ENCODE measurements at regions not wholly inside any gene's neighbourhood (a gene's known extent, or its start where the extent isn't known, plus 50 kb on each side); places are given as distances from the start of the nearest gene placed in this dataset.
"Not testable (repeated sequence)": the region's sequence is repeated elsewhere in the genome, so short reads cannot be mapped to it uniquely, and the experiment has no call there.

DNA sequence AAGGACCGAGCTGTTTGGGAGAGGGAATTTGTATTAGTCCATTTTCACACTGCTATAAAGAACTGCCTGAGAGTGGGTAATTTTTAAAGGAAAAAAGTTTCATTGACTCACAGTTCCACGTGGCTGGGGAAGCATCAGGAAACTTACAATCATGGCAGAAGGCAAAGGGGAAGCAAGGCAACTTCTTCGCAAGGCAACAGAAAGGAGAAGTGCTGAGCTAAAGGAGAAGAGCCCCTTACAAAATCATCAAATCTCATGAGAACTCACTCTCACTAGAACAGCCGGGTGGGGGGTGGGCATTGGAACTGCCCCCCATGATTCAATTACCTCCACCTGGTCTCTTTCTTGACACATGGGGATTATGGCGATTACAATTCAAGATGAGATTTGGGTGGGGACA lies 121.8 kb upstream of the SLC13A1 start:
- DNase-seq = peak; percentile 40 to 51

DNA sequence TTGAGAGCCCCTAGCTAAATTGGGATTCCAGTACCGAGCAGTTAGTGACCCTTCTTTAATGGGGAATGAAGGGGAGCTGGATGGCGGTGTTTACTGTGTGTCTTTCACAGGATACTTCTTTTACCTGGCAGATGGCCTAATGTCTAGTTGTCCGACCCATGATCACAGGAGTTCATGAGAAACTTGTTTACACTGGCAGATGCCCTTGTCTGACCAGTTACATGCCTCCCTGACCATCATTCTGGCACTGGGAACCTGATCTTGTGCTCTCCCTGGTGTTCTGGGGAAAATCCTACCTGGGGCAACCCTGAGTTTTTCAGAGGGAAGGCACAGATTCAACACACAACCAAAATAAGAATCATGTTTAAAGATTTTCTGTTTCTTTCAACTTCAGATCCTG lies 120.1 kb upstream of the SLC13A1 start:
- no peak for DNase-seq

DNA sequence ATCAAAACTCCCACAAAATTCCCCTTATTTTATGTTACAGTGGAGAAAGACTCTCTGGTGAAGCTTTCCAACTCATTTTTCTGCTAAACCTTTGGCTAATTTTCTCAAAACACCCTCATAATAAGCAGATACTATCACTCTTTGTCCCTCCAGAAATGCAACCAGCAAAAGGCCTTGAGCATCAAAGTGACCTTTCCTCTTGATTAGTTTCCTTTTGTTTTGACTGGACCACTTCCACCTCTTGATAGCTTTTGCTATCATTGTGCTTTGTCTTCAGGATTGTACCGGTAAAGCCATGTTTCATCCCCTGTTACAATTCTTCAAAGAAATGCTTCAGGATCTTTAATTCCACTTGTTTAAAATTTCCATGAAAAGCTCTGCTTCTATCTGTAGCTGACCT lies 115.1 kb upstream of the SLC13A1 start:
- no peak for DNase-seq

DNA sequence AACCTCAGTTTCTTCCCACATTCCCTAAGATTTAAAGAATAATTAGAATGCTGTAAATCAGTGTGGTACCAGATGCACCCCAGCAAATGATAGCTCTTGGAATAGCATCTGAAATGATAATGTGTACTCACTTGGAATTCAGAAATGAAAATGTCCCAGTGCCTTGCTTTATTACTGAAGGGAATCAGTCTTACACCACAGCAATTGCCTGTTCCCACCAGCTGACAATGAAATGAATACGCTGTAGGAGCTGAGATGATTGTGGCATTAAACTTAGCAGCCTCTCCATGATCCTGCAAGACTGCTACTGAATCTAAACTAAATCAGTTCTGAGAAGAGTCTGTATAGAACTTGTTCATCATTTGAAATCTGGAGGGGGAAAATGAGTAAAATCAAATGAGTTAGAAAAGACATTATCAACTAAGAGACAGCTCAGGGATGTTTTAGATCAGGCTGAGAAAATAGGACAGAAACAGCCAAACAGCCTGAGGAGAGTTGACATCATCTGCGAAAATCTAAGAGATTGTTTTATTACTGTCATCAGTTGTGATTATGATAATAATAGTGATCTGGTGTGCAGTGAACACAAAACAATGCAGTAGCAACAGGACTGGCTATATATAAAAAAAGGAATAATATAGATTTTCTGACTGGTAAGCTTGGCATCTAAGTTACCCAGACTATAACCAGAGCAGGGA lies 108.6 kb upstream of the SLC13A1 start:
- no peak for DNase-seq

DNA sequence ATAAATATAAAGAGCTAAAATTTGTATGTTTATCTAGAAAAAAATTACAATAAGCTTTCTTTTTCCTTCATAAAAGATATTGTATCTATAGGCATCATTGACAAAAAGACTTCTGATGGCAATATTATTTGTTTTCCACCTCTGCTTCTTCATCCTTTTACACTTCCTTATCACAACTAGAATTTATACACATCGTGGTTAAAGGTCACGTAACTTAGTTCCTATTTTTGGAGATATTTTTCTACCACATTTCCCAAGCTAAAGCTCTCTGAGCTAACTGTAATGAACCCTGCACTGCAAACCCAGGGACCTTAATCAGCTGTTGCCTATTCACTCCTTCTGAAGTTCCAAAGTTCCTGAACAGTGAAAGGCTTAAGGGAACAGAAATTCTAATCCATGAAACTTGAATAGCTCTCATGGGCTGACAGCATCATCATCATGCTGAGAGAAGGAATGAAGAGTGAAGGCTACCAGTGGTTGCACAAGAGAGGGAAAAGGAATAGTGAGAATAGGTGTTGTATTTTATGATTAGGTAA lies 106.1 kb upstream of the SLC13A1 start:
- DNase-seq = peak; percentile 50 to 54

DNA sequence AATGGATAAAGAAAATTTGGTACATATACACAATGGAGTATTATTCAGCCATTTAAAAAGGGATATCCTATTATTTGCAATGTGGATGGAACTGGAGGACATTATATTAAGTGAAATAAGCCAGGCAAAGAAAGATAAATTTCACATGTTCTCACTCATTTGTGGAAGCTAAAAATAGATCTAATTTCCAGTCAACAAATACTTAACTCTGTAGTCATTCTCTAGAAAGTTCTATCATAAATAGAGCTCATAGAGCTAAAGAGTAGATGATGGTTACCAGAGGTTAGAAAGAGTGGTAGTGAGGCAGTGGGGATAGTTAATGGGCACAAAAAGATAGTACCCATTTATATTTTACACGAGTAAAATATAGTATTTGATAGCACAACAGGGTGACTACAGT lies 104.2 kb upstream of the SLC13A1 start:
- no peak for DNase-seq

DNA sequence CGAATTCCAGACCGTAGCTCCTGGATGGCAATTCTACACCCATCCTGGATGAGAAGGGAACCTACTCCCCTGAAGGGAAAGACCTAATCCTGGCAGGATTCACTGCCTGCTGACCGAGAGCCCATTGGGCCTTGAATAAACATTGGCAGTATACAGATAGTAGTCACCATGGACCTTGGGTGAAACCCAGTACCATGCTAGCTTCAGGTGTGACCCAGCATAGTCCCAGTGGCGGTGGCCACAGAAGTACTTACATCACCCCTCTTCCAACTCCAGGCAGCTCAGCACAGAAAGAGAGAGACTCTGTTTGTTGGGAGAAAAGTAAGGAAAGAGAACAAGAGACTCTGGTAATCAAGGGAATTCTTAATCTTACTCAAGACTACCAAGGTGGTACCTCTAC lies 97.2 kb upstream of the SLC13A1 start:
- no peak for DNase-seq

DNA sequence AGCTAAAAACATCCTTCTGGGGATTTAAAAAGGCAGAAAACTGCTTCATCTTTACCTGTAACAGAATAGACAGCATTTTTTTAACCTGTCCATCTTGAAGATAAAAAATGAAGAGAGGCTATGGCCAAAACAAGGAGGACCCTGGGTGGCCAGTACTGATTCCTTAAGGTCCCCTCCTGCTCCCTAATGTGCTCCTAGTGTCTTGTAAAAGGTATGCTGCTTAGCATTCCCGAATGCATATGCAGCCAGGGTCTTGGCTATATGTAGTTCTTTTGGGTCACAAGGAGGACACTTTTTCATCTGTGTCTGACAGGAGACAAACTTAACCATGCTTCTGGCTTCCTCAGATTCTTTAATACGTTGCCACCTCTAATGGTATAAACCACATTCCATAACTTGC lies 93.9 kb upstream of the SLC13A1 start:
- DNase-seq = no peak

DNA sequence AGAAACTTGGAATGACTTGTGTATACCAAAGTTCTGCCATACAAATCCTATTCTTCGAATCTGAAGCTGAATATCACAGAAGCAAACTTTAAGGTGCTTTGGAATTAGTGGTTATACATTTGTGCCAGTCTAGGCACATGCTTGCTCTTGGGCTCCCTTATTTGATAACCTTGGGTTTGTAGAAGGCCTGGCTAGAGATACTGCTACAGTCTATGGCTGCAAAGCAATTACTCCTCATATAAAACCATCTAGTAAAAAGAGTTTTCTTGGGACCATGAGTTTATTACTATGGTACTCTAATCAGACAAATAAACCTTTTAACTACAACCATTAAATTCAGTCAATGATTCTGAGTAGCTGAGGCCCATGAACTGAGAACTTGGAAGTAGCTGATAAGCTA lies 92.5 kb upstream of the SLC13A1 start:
- no peak for DNase-seq

DNA sequence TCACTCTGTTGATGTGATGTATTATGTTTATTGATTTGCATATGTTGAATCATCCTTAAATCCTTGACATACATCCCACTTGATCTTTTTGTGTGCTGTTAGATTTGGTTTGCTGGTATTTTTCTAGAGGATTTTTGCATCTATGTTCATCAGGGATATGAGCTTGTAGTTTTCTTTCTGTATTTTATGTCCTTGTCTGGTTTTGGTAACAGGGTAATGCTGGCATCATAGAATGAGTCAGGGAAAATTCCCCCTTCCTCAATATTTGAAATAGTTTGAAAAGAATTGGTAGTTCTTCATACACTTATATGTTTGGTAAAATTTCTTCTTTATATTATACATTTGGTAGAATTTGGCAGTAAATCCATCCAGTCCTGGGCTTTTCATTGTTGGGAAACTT lies 89.4 kb upstream of the SLC13A1 start:
- no peak for DNase-seq

DNA sequence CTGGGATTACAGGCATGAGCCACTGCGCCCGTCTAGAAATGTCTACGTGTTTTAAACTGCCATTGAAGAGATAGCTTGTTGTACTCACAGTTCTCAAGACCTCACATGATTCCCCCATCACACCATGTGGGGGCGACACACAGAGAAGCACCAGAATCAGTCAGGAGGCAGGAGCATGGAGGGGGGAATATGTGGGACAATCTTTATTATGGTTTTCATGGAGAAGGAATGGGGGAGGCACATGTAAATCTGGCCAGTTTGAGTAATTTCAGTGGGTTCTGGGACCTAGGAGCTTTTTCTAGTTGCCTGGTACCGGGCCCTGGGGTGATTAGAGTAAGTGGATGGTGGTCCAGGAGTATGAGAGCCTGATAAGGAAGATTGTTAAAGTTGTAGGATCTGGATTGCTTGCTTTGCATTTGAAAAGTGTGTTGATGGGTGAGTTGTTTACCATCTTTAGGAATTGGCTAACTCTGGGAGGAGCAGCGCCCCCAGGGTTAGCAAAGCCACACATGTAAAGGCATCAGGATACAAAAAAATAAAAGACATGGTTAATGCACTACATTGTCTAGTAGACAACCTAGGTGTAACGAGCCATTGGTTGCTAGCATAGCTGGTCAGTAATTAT lies 85.4 kb upstream of the SLC13A1 start:
- no peak for DNase-seq

DNA sequence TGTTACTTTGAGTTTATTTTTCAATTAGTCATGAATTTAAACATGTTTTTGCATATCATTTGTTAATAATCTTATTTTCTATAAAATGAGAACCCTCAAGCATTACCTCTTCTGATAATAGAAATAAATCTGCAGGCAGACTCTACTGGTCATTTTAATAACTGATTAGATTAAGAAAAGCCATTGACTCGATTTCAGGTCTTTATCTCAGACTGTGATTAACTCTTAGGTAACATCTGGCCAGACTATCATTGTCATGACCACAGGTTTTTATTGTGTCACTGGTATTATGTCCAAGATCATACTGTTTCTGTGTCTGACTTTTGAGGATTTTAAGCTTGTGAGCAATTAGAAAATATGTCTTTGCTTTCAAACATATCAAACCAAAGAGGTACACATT lies 83.6 kb upstream of the SLC13A1 start:
- DNase-seq = no peak

DNA sequence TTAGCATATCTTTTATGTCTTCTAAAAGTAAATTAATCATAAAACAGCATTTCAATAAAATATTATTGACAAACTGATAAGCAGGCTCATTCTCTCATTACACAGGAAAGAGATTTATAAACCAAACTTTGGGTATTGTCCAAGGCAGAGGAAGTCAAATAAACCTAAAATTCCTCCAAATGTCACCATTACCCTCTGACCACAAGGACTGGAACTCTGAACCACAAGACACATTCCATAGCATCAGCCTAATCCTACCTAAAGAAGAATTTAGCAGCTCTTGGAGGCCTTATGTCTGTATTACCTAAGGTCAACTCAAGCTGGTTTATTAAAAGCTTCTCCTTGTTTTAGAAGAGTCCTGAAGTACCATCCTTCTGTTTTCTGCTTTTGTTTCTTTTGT lies 82.4 kb upstream of the SLC13A1 start:
- DNase-seq = no peak

DNA sequence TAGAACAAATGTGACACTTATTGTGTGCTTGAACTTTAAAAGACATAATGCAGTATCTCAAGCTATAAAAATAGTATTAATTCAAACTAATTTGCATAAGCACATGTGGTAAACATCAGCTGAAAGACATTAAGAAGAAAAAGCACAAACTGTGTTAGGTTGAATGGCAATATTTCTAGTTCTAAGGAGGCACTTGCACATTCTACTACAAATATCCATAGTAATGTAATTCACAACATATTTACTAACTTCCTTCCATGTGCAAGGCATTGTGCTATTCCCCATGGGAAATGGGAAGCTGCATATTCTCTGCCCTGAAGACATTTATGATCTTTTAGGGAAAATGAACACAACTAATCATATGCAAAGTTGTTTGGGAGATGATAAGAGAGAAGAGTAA lies 80.2 kb upstream of the SLC13A1 start:
- no peak for DNase-seq

DNA sequence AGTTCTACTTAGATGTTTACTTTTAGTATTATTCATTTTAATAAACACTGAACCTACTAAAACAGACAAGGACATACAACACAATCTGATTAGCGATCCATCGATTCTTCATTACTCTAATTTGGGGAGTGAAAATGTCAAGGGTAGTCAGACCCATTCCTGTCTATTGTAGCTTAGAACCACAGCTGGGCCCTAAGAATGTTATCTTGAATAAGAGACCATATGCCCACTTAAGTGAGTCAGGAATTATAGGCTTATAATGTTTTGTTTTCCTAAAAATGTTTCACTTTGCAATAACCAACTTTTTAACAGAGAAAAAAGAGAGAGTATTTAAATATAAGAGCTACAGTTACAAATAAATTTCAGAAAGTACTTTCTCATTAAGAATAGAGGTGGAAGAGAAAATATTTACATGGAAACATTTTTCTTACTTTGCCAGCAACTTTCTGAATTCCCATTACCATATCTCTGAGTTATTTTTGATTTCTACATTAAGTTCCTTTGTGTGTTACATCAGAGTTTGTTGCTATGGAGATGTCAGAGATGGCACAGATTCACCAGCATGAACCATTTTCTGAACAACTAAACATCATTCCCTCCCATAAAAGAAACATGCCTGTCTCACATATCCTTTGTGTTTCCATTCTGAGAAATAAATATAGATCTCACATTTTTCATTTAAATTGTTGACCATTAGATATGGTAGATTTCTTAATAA lies 75.4 kb upstream of the SLC13A1 start:
- no peak for DNase-seq

DNA sequence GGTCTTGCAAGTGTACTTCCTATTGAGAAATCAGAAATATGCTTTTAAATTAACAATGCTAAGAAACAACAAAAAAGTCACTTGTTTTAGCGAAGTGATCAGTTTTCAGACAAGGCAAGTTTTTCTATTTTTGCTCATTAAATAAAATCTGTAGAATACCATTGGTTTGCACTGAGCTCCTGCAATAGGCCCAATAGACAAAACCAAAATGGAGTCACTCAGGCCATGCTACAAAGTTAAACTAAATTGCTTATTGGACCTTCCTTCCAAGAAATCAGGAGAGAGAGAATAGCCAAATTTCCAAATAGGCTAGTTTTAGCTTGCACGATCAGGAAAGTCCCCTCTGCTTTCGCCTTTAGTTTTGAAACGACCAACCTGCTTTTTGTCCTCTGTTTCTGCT lies 73.4 kb upstream of the SLC13A1 start:
- no peak for DNase-seq

DNA sequence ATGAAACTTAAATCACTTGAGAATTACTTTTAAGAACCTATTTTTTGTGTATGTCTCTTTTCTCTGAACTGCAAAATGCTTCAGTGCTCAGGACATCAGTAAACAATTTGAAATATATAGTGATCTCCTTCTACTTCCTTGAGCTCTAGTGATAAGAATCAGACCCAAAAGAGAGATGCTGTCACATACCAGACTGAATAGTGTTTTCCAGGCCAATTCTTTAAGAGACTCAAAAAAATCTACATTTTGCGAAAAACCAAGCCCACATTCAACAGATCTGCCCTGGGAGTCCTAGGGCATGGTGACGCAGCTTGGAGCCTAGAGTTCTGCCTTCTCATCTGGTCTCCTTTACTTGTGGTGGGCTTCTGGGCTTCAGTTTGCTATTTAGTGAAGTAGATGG lies 72.1 kb upstream of the SLC13A1 start:
- no peak for DNase-seq

DNA sequence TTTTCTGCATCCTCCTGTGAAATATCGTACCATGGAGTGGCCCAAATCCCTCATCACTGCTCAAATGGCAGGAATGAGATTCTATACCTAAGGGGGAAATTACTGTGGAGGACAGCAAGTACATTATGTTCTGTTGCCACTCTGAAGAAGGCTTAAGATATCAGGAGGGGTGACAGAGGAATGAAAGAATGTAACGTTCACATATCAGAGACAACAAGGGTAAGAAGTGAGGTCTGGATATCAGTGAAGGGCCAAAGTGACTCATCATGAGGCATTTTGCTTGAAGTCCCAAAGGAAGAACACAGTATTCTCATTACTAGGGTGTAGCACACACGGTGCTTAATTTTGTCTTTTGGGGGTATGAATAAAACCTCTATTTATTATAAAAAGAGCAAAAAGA lies 71.5 kb upstream of the SLC13A1 start:
- no peak for DNase-seq

DNA sequence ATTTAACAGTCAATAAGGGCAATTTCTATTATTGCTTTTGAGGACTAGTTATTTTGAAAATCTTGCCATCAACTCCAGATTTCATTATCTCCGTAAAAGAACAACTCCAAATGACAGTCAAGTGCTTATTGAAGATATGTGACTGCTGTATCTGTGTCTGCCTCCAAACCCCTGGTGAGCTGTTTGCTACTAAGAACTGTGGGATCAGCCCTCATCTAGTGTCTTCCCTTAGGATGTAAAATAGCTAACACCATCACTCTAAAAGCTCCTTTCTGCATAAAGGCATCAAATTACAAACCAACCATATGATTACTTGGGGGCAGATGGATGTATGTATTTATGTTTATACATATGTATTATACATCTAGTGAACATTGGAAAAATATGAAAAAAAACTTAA lies 70.8 kb upstream of the SLC13A1 start:
- DNase-seq = no peak

DNA sequence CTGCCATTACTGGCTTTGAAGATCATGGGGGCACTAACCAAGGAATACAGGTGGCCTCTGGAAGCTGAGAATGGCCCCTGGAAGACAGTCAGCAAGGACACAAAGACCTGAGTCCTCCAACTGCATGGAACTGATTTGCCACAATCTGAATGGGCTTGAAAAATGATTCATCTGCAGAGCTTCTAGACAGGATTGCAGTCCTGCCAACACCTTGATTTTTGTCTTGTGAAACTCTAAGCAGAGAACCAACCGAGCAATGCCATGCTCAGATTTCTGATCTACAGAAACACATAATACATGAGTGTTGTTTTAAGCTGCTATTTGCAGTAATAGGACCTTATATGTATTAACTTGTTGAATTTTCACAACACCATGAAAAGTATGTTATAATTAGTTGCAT lies 66.1 kb upstream of the SLC13A1 start:
- no peak for DNase-seq

DNA sequence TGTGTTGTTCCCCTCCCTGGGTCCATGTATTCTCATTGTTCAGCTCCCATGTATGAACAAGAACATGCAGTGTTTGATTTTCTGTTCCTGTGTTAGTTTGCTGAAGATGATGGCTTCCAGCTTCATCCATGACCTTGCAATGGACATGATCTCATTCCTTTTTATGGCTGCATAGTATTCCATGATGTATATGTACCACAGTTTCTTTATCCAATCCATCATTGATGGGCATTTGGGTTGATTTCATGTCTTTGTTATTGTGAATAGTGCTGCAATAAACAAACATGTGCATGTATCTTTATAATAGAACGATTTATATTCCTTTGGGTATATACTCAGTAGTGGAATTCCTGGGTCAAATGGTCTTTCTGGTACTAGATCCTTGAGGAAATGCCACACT lies 65.1 kb upstream of the SLC13A1 start:
- not testable (repeated sequence) for DNase-seq

DNA sequence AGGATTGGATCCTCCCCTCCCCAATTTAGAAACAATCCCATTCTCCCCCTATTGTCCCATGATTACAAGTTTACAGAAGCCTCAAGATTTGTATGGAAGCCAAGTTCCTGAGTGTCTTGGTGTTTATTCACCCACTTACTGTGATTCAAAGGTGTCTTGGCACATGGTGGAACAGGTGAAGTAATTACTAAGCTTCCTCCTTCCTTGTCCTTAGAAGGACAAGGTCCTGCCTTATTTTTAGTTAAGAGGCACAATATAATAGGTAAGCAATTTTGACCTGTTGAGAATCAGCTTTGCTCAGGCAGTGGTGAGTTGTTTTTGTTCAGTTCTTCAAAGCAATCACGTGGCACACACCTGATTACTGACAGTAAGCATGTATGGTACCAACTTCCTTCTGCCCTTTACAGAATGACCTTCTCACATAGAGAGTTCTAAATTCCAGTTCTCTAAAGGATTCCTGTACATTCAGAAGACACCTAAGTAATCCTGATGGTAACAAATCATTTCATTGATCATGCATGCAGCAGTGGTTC lies 60.7 kb upstream of the SLC13A1 start:
- DNase-seq = no peak

DNA sequence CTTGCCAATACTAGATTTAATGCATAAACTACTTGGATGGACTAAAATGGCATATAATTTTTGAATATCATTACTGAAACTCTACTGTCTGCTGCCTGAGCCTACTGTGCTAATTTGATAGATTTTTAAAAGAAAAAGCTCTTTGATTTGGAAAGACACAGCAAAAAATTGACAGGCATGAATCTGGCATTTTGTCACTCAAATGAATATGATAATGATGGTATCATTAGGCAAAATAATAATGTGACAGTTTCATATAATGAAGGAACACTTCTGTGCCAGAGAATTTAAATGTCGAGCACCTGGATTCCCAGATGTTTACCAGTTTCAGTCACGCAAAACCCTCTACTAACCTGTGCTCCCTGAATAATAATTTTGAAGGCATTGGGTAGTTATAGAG lies 60.0 kb upstream of the SLC13A1 start:
- no peak for DNase-seq

Data from Kasumi-1 (cell line).